Kasumi-1 (cell line): ENCODE measurements at regions not wholly inside any gene's neighbourhood (a gene's known extent, or its start where the extent isn't known, plus 50 kb on each side); places are given as distances from the start of the nearest gene placed in this dataset.

Experiments
- DNase-seq, 2 experiments: peaks; one replicate each; lab custom pipeline; 2025; lab: John Stamatoyannopoulos, UW

GRCh38 chr6:92945799-92946198 lies 473.6 kb downstream of the EPHA7 start:
- no peak for DNase-seq

GRCh38 chr6:92944132-92944531 lies 475.2 kb downstream of the EPHA7 start:
- DNase-seq = no peak

DNA sequence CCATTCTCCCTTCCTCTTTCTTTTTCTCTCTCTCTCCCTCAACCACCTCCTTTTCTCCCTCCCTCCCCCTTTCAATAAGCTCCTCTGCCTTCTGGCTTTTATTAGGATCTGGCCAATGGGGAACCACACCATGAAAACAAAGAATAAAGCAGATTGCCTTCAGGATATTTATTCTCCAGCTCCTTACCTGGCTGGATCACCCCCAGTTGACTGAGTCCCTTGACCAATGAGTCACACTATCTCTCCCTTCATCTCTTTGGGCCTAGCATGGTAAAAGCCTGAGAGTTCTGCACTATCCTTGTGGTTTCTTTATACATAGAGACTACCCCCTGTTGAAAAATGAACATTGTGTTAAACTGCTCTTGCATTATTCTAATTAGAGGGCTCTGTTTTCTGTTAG lies 476.8 kb downstream of the EPHA7 start:
- no peak for DNase-seq

GRCh38 chr6:92934625-92935024 lies 484.7 kb downstream of the EPHA7 start:
- DNase-seq = no peak

DNA sequence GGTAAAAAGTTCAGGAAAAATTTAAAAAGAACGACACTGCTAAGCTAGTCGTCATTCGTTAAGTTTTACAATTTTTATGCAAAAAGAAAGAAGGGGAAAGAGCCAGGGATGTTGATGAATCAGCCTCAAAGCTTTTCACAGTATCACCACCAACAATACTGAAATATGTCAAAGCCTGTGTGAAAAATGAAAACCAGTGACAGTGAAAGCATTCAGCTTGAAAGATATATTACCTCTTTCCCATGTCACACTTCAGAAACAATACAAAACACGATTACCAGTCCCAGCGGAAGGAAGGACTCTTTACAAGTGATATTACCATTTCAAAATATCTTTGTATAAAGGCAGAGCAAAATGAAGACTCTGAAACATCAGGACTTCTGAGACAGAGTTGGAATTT lies 489.2 kb downstream of the EPHA7 start:
- no peak for DNase-seq

GRCh38 chr6:92922216-92922806 lies 497.0 kb downstream of the EPHA7 start:
- DNase-seq = no peak

GRCh38 chr6:92915466-92915865 lies 503.9 kb downstream of the EPHA7 start:
- DNase-seq = no peak

GRCh38 chr6:92911301-92911700 lies 508.1 kb downstream of the EPHA7 start:
- DNase-seq = peak; percentile 35 to 37

GRCh38 chr6:92910646-92911045 lies 508.7 kb downstream of the EPHA7 start:
- no peak for DNase-seq

DNA sequence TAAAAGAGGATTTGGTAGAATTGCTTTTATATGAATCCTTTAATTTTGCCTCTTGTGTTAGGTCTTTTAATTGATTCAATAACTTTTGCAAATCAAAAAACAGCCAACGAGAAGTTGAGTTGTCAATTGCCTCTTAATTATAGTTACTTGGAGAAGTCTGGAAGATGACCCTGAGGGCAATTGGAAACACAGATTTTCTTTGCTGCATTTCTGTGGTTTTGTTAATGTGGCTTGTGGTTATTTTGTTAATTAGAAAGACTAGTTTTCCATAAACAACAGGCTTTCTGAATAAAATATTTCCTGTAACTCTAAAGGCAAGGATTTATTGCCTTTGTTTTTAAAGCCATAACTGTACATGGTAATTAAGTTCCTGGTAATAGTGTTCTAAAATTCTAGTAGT lies 513.0 kb downstream of the EPHA7 start:
- no peak for DNase-seq

GRCh38 chr6:92893741-92894140 lies 525.6 kb downstream of the EPHA7 start:
- DNase-seq = no peak

DNA sequence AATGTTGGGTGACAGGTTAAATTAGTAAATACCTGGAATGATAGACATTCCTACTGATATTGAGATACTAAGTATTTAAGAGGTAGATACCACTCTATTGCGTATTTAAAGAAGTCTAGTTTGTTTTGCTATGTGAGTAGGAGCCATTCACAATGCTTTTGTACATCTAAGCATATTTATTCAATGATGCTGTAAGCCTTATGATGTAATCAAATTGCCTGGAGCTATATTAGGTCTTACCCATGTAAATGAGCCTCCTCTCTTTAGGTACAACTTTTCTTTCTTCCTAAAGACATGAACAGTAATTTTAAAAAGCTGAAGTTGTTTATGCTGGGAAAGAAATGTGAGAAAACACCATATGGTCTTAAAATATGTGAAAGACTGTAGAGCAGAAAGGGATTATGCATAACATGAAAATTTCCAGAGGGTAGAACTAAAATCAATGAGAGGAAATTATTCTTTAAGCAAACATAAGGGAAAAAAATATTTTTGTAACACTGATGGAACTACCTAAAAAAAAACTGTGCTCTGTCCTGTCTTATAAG lies 526.7 kb downstream of the EPHA7 start:
- DNase-seq = no peak

DNA sequence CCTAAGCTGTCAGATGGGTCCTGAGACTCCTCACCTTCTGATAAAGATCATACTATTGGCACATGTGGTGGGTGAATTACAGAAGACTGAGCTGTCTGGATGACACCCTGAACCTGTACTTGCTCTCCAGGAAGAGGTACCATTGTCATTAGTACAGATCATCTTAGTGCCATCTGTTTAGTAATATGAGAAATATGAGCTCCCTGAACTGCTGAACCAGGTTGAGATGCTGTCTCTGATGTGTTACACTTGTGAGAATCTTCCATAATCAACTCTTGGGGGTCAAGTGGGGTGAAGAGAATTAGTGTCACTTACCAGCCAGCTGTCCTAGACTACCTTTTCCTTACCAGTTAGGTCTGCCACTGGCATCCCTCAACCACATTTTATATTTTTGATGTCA lies 531.0 kb downstream of the EPHA7 start:
- DNase-seq = no peak

- no peak for DNase-seq
These were observed 531.5 kb downstream of the EPHA7 start for GRCh38 chr6:92887871-92888270.

- no peak for DNase-seq
These were observed 539.8 kb downstream of the EPHA7 start for GRCh38 chr6:92879526-92879925.

- no peak for DNase-seq
These were observed 554.3 kb downstream of the EPHA7 start for GRCh38 chr6:92864966-92865555.

DNA sequence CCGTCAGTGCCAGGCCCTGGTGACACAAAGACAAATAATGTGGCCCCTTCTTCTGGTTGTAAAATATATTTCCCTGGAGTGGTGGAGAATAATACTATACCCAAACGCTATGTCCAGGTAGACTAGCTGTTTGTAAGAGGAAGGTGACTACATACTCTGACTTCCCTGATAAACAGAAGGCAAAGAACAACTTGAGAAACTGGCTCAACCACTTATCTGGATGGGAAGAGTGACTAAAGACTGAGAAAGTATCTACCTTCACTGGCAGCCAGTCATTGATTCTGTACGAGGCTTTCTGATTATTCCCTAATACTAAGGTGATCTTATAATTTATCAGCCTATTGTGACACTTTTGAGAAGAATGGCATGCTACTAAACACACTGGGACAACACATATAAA lies 569.7 kb downstream of the EPHA7 start:
- no peak for DNase-seq

DNA sequence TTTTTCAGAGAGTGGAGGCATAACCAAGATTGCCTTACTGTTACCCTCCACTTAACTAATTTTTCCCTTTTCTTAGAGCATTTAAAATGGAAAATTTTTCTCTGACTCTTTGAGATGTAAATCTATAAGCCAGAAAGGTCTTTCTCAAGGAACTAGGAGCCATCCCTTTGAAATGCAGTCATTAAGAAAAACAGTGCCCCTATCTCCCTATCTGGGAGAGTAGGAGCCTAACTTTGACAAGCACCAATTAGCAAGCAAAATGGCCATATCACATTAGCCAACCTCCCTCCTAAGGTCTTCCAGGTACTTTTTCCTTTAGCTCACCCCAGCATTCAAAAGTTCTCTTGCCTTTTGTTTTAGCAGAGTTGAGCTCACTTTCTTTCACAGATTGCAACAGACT lies 570.5 kb downstream of the EPHA7 start:
- DNase-seq = no peak

GRCh38 chr6:92848459-92848858 lies 570.9 kb downstream of the EPHA7 start:
- DNase-seq = no peak

GRCh38 chr6:92847988-92848387 lies 571.4 kb downstream of the EPHA7 start:
- no peak for DNase-seq

- no peak for DNase-seq
These were observed 579.0 kb downstream of the EPHA7 start for GRCh38 chr6:92840246-92840930.

GRCh38 chr6:92828788-92829187 lies 590.6 kb downstream of the EPHA7 start:
- DNase-seq = no peak

GRCh38 chr6:92827104-92827503 lies 592.3 kb downstream of the EPHA7 start:
- DNase-seq = no peak
